ENCODE measurements at regions not wholly inside any gene's neighbourhood (a gene's known extent, or its start where the extent isn't known, plus 50 kb on each side); places are given as distances from the start of the nearest gene placed in this dataset.

GRCh38 chrX:39519566-39520301, 578.0 kb downstream of the BCOR start:
- Histone ChIP-seq H3K36me3 (no peaks in the 10 kb centered on the region), H3K27ac (peak overlapping the region in 1 of 4 donors; percentile 57), H3K4me3 (peak overlapping the region in 1 of 4 donors; percentile 11), H3K9me3 (no peaks in the 10 kb centered on the region), H3K27me3 (no peaks in the 10 kb centered on the region), H3K4me1 (peaks cover 0 to 16% (median 0%) of the 10 kb centered on the region in 3 donors)
- intact Hi-C loops (cut with DNase I), result no loop called here
- WGBS, 2 donors, result 30 to 47% methylated on average over 2 to 13 of the region's 14 CpGs
- no peak for DNase-seq
- no peak for TF ChIP-seq POLR2A (IDR thresholded peaks at IDR 0.05)
- TF ChIP-seq, protein P1, sequence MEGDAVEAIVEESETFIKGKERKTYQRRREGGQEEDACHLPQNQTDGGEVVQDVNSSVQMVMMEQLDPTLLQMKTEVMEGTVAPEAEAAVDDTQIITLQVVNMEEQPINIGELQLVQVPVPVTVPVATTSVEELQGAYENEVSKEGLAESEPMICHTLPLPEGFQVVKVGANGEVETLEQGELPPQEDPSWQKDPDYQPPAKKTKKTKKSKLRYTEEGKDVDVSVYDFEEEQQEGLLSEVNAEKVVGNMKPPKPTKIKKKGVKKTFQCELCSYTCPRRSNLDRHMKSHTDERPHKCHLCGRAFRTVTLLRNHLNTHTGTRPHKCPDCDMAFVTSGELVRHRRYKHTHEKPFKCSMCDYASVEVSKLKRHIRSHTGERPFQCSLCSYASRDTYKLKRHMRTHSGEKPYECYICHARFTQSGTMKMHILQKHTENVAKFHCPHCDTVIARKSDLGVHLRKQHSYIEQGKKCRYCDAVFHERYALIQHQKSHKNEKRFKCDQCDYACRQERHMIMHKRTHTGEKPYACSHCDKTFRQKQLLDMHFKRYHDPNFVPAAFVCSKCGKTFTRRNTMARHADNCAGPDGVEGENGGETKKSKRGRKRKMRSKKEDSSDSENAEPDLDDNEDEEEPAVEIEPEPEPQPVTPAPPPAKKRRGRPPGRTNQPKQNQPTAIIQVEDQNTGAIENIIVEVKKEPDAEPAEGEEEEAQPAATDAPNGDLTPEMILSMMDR (IDR thresholded peaks at IDR 0.05), result no peak

- no peak for DNase-seq
- H3K9me3 ChIP-seq, result no peaks in the 10 kb centered on the region
- no peaks in the 10 kb centered on the region for H3K27me3 ChIP-seq
- H3K27ac ChIP-seq, result no peak overlapping the region
- H3K4me3 ChIP-seq, result no peak overlapping the region
- no peak for TF ChIP-seq POLR2A (IDR thresholded peaks at IDR 0.05)
- TF ChIP-seq, protein P1 (IDR thresholded peaks at IDR 0.05), result no peak
- intact Hi-C loops (cut with DNase I), result no loop called here
- WGBS, 2 donors, result 80 to 82% methylated on average over 1 to 3 of the region's 3 CpGs
- H3K36me3 ChIP-seq, result no peaks in the 10 kb centered on the region
- H3K4me1 ChIP-seq, result no peaks in the 10 kb centered on the region
These were observed 572.0 kb downstream of the BCOR start for GRCh38 chrX:39525758-39526157.

DNA sequence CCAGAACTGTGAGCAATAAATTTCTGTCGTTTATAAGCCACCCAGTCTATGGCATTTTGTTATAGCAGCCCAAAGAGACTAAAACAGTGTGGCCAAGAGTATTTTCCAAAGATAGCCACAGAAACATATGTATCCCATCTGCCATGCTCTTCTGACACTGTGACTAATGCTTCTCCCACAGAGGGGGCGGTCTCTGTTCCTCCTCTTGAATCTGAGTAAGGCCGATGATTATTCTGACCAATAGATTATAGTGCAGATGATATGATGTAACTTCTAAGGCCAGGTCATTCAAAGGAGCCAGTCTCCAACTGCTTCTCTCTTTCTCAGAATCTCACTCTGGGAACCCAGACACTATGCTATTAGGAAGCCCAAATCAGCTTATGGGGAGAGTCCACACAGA, 570.7 kb downstream of the BCOR start:
- intact Hi-C loops (cut with DNase I), result no loop called here
- Histone ChIP-seq H3K27me3 (no peaks in the 10 kb centered on the region), H3K27ac (no peak overlapping the region), H3K4me1 (no peaks in the 10 kb centered on the region), H3K4me3 (no peak overlapping the region), H3K36me3 (no peaks in the 10 kb centered on the region), H3K9me3 (no peaks in the 10 kb centered on the region)
- 54% methylated on average over 3 of the region's 3 CpGs; no CpG with 5 or more reads in 1 of the 2 donors for WGBS, 2 donors
- no peak for DNase-seq
- TF ChIP-seq, protein P1 (IDR thresholded peaks at IDR 0.05), result no peak
- TF ChIP-seq POLR2A (IDR thresholded peaks at IDR 0.05), result no peak

GRCh38 chrX:39528161-39528916, 569.4 kb downstream of the BCOR start:
- 70 to 92% methylated on average over 5 to 9 of the region's 9 CpGs for WGBS, 2 donors
- Histone ChIP-seq H3K36me3 (no peaks in the 10 kb centered on the region), H3K27me3 (no peaks in the 10 kb centered on the region), H3K4me3 (no peak overlapping the region), H3K4me1 (no peaks in the 10 kb centered on the region), H3K9me3 (no peaks in the 10 kb centered on the region), H3K27ac (no peak overlapping the region)
- intact Hi-C loops (cut with DNase I), result no loop called here
- DNase-seq, result no peak
- TF ChIP-seq POLR2A (IDR thresholded peaks at IDR 0.05), result no peak
- TF ChIP-seq, protein P1 (IDR thresholded peaks at IDR 0.05), result no peak

GRCh38 chrX:39532761-39533160, 565.0 kb downstream of the BCOR start:
- peaks cover 0 to 8% (median 0%) of the 10 kb centered on the region in 4 donors for H3K27me3 ChIP-seq
- H3K36me3 ChIP-seq, result no peaks in the 10 kb centered on the region

More at GRCh38 chrX:39532761-39533160, 565.0 kb downstream of the BCOR start:
- Histone ChIP-seq H3K9me3 (no peaks in the 10 kb centered on the region), H3K4me3 (no peak overlapping the region), H3K27ac (no peak overlapping the region), H3K4me1 (no peaks in the 10 kb centered on the region)
- intact Hi-C loops (cut with DNase I), result no loop called here
- TF ChIP-seq, protein P1 (IDR thresholded peaks at IDR 0.05), result no peak
- no peak for TF ChIP-seq POLR2A (IDR thresholded peaks at IDR 0.05)
- WGBS, 2 donors, result 82 to 83% methylated on average over 1 to 2 of the region's 4 CpGs
- DNase-seq, result no peak
